ENCODE measurements at regions not wholly inside any gene's neighbourhood (a gene's known extent, or its start where the extent isn't known, plus 50 kb on each side); places are given as distances from the start of the nearest gene placed in this dataset.

DNA sequence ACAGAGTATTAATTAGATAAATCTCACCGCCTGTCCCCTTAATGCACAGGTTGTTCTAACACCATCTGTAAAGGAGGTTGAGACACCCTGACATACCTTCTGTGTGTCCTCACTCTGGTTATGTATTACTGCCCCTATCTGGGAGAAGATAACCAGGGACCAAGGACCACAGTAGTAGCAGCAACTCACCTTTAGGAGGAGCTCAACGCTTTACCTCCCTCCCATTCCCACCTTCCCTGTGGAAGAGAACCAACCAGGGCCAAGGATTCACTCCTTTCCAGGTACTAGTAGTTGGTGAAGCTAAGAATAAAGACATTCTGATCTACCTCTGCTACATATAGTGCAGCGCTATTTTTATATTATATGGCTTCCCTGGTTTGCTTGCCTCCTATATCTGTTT lies 232.6 kb downstream of the MEX3B start:
- TF ChIP-seq EZH2phosphoT487 (IDR thresholded peaks at IDR 0.05; ENCODE audit: borderline replicate concordance) = no peak
- TF ChIP-seq, protein P1, sequence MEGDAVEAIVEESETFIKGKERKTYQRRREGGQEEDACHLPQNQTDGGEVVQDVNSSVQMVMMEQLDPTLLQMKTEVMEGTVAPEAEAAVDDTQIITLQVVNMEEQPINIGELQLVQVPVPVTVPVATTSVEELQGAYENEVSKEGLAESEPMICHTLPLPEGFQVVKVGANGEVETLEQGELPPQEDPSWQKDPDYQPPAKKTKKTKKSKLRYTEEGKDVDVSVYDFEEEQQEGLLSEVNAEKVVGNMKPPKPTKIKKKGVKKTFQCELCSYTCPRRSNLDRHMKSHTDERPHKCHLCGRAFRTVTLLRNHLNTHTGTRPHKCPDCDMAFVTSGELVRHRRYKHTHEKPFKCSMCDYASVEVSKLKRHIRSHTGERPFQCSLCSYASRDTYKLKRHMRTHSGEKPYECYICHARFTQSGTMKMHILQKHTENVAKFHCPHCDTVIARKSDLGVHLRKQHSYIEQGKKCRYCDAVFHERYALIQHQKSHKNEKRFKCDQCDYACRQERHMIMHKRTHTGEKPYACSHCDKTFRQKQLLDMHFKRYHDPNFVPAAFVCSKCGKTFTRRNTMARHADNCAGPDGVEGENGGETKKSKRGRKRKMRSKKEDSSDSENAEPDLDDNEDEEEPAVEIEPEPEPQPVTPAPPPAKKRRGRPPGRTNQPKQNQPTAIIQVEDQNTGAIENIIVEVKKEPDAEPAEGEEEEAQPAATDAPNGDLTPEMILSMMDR (conservative IDR thresholded peaks at IDR 0.05; ENCODE audit: low read length) = peak; percentile 35
- H3K9me3 ChIP-seq (ENCODE audit: insufficient read depth, low read depth, low read length) = no peaks in the 10 kb centered on the region
- no peak overlapping the region for H3K4me2 ChIP-seq (ENCODE audit: low read depth, low read length, poor library complexity, severe bottlenecking)

DNA sequence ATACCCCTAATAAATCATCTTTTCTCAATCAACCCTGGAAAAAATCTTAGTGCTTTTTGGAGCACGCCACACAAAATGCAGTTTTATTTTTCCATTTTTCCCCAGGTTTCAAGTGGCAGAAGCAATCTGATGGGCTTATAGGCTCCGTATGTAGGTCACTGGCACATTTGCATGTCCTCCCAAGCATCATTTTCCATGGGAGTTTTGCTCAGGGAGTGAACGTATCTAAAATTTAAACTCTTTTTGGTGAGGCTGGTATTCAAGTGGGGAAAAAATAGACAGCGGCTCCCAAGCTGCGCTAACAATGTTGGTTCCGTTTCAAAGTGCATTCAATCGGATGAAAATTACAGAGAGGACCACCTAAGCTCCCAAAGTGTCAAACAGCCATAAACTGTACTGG lies 233.4 kb downstream of the MEX3B start:
- Histone ChIP-seq H2AFZ (ENCODE audit: low read length) (no peak overlapping the region), H3K9ac (ENCODE audit: low read depth, low read length, poor library complexity, severe bottlenecking) (no peak overlapping the region), H3K4me3 (ENCODE audit: low read length, poor library complexity, severe bottlenecking) (no peak overlapping the region), H3K4me2 (ENCODE audit: low read depth, low read length, poor library complexity, severe bottlenecking) (no peak overlapping the region), H3K9me3 (ENCODE audit: insufficient read depth, low read depth, low read length) (no peaks in the 10 kb centered on the region), H3K4me1 (ENCODE audit: insufficient read depth, low read length, poor library complexity, severe bottlenecking) (no peaks in the 10 kb centered on the region), H3K79me2 (ENCODE audit: insufficient read depth, low read length) (no peaks in the 10 kb centered on the region), H3K36me3 (ENCODE audit: insufficient read depth, low read length) (no peaks in the 10 kb centered on the region), H4K20me1 (ENCODE audit: insufficient read depth, low read length, poor library complexity, severe bottlenecking) (no peaks in the 10 kb centered on the region), H3K9me2 (replicated peaks; ENCODE audit: low read depth, low read length) (no peaks in the 10 kb centered on the region), H3F3A (ENCODE audit: low read depth) (no peaks in the 10 kb centered on the region), H3K27me3 (ENCODE audit: insufficient read depth, low read length, poor library complexity, severe bottlenecking) (no peaks in the 10 kb centered on the region)
- TF ChIP-seq EZH2phosphoT487 (IDR thresholded peaks at IDR 0.05; ENCODE audit: borderline replicate concordance) = no peak
- TF ChIP-seq, protein P1 (conservative IDR thresholded peaks at IDR 0.05; ENCODE audit: low read length) = no peak

More for the DNA sequence above, 232.6 kb downstream of the MEX3B start:
- no peaks in the 10 kb centered on the region for H3K79me2 ChIP-seq (ENCODE audit: insufficient read depth, low read length)
- H3K9me2 ChIP-seq (replicated peaks; ENCODE audit: low read depth, low read length) = no peaks in the 10 kb centered on the region
- no peak overlapping the region for H2AFZ ChIP-seq (ENCODE audit: low read length)
- H3F3A ChIP-seq (ENCODE audit: low read depth) = no peaks in the 10 kb centered on the region
- no peaks in the 10 kb centered on the region for H3K27me3 ChIP-seq (ENCODE audit: insufficient read depth, low read length, poor library complexity, severe bottlenecking)
- no peaks in the 10 kb centered on the region for H3K36me3 ChIP-seq (ENCODE audit: insufficient read depth, low read length)
- H3K4me3 ChIP-seq (ENCODE audit: low read length, poor library complexity, severe bottlenecking) = no peak overlapping the region
- H3K9ac ChIP-seq (ENCODE audit: low read depth, low read length, poor library complexity, severe bottlenecking) = no peak overlapping the region
- no peaks in the 10 kb centered on the region for H4K20me1 ChIP-seq (ENCODE audit: insufficient read depth, low read length, poor library complexity, severe bottlenecking)
- H3K4me1 ChIP-seq (ENCODE audit: insufficient read depth, low read length, poor library complexity, severe bottlenecking) = no peaks in the 10 kb centered on the region

DNA sequence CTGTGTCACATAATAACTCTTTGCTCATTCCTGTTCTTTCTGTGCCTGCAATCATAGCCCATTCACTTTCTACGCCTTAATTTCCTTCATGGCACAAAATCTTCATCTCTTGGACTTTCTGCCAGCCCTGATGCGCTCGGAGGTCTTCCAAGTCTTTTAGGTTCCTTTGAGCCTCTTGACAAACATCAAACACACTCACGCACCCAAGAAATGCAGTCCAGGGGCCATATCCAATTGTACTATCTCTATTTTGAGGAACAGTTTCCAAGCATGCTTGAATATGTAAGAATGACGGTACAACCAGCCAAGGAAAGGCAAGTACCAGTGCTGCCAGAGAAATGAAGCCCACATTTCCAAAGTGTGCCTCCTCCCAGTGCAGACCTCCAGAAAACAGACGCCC lies 234.1 kb downstream of the MEX3B start:
- Histone ChIP-seq H4K20me1 (ENCODE audit: insufficient read depth, low read length, poor library complexity, severe bottlenecking) (no peaks in the 10 kb centered on the region), H3K9ac (ENCODE audit: low read depth, low read length, poor library complexity, severe bottlenecking) (no peak overlapping the region), H3K4me1 (ENCODE audit: insufficient read depth, low read length, poor library complexity, severe bottlenecking) (no peaks in the 10 kb centered on the region), H3K4me3 (ENCODE audit: low read length, poor library complexity, severe bottlenecking) (no peak overlapping the region), H2AFZ (ENCODE audit: low read length) (no peak overlapping the region), H3K4me2 (ENCODE audit: low read depth, low read length, poor library complexity, severe bottlenecking) (no peak overlapping the region), H3K36me3 (ENCODE audit: insufficient read depth, low read length) (no peaks in the 10 kb centered on the region), H3K9me2 (replicated peaks; ENCODE audit: low read depth, low read length) (no peaks in the 10 kb centered on the region), H3K27me3 (ENCODE audit: insufficient read depth, low read length, poor library complexity, severe bottlenecking) (no peaks in the 10 kb centered on the region), H3F3A (ENCODE audit: low read depth) (no peaks in the 10 kb centered on the region), H3K9me3 (ENCODE audit: insufficient read depth, low read depth, low read length) (no peaks in the 10 kb centered on the region), H3K79me2 (ENCODE audit: insufficient read depth, low read length) (no peaks in the 10 kb centered on the region)
- TF ChIP-seq EZH2phosphoT487 (IDR thresholded peaks at IDR 0.05; ENCODE audit: borderline replicate concordance) = no peak
- TF ChIP-seq, protein P1 (conservative IDR thresholded peaks at IDR 0.05; ENCODE audit: low read length) = no peak

All from Loucy (cell line).